ENCODE measurements at regions not wholly inside any gene's neighbourhood (a gene's known extent, or its start where the extent isn't known, plus 50 kb on each side); places are given as distances from the start of the nearest gene placed in this dataset.

DNA sequence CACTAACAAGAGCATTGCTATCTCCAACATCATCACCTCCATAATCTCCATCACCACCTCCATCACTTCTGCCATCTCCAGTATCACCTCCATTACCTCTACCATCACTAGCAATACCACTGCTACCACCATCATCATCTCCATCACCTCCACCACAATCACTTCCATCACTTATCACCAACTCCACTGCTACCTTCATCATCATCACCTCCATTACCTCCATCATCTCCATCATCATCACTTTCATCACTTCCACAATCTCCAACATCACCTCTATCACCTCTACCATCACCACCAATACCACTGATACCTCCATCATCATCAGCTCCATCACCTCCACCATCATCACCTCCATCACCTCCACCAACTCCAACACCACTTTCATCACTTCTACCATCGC, 102.4 kb upstream of the TMEM132C start:
- TF ChIP-seq CTCF (conservative IDR thresholded peaks at IDR 0.05; ENCODE audit: low read depth, low read length) (no peak), EZH2 (IDR thresholded peaks at IDR 0.05; ENCODE audit: low read length, unreplicated experiment) (no peak), EZH2phosphoT487 (IDR thresholded peaks at IDR 0.05; ENCODE audit: borderline replicate concordance, low read length) (no peak)

Measured in PC-3 (cell line).